Upper lobe of left lung (tissue), 6 donors: ENCODE measurements at regions not wholly inside any gene's neighbourhood (a gene's known extent, or its start where the extent isn't known, plus 50 kb on each side); places are given as distances from the start of the nearest gene placed in this dataset.

Experiments used
- ATAC-seq, 2 donors: fragments of 200-7000 bp; cut with Tn5 transposase; one replicate each; pipeline ENCODE4 v1.9.1; 2022; ENCODE audit warnings: mild to moderate bottlenecking in 2 of 2, moderate library complexity in 2 of 2; ENCODE audit not compliant: low FRiP score in 2 of 2
- DNase-seq, 2 donors: peaks; one replicate each; pipeline ENCODE4 v3.0.0-alpha.2; 2019 to 2020
- H3K27ac ChIP-seq, 4 donors: fragments of 200-600 bp; sonication (generic); one replicate each; pipeline ENCODE4 v1.5.1; 2016 to 2019
- H3K27me3 ChIP-seq, 4 donors: fragments of 200-600 bp; sonication (generic); one replicate each; pipeline ENCODE4 v1.5.1; 2017 to 2019
- H3K36me3 ChIP-seq, 4 donors: fragments of 200-600 bp; sonication (generic); one replicate each; pipeline ENCODE4 v1.5.1; 2016 to 2019
- H3K4me1 ChIP-seq, 4 donors: fragments of 200-600 bp; sonication (generic); one replicate each; pipeline ENCODE4 v1.5.1; 2018 to 2019
- H3K4me3 ChIP-seq, 4 donors: fragments of 200-600 bp; sonication (generic); one replicate each; pipeline ENCODE4 v1.5.1; 2017 to 2019; ENCODE audit warnings: mild to moderate bottlenecking in 2 of 4, moderate library complexity in 1 of 4
- H3K9me3 ChIP-seq, 4 donors: fragments of 200-600 bp; sonication (generic); one replicate each; pipeline ENCODE4 v1.5.1; 2018 to 2019
- EP300 ChIP-seq, 4 donors: sonication (generic); formaldehyde crosslinking; IDR thresholded peaks; one replicate each; pipeline ENCODE4 v1.5.1; 2017; ENCODE audit warnings: antibody characterized with exemption in 4 of 4, control low read depth in 2 of 4
- POLR2A ChIP-seq, 4 donors: fragments of 450-650 bp; IDR thresholded peaks; one replicate each; pipeline ENCODE4 v1.5.1; 2016 to 2017; ENCODE audit warnings: antibody characterized with exemption in 4 of 4, mild to moderate bottlenecking in 2 of 4
- POLR2AphosphoS5 ChIP-seq, 2 donors: sonication (generic); formaldehyde crosslinking; IDR thresholded peaks; one replicate each; pipeline ENCODE4 v1.5.1; 2017; ENCODE audit warnings: antibody characterized with exemption in 2 of 2
- WGBS, 2 donors: methylation state at CpG; one replicate each; pipeline ENCODE4 v1.1.5; 2017 to 2018; 5-methylcytosine and 5-hydroxymethylcytosine counted together
- TF ChIP-seq, protein P1 (sequence below), 6 experiments: fragments of 450-650 bp in 4 of 6; fragments of 200-600 bp in 2 of 6; sonication (generic) in 2 of 6; IDR thresholded peaks; one replicate each; pipeline ENCODE4 v1.5.1; 2016 to 2019; ENCODE audit warnings: antibody characterized with exemption in 6 of 6
- donor health status: DM: no; HTN: no; CAD: no; lungs with moderate emphysema.
- donor health status: DM: no; HTN: yes; CAD: no; lungs with severe emphysema.

GRCh38 chr3:146343551-146343950 is 92.6 kb upstream of the PLSCR4 start:
- 33 to 39% methylated on average over 2 of the region's 2 CpGs for WGBS, 2 donors
- Histone ChIP-seq H3K4me3 (no peak overlapping the region), H3K27ac (no peak overlapping the region), H3K36me3 (no peaks in the 10 kb centered on the region), H3K9me3 (no peaks in the 10 kb centered on the region), H3K4me1 (no peaks in the 10 kb centered on the region), H3K27me3 (no peaks in the 10 kb centered on the region)
- ATAC-seq (no peak), DNase-seq (no peak)
- TF ChIP-seq EP300 (IDR thresholded peaks at IDR 0.05) = no peak
- TF ChIP-seq, protein P1, sequence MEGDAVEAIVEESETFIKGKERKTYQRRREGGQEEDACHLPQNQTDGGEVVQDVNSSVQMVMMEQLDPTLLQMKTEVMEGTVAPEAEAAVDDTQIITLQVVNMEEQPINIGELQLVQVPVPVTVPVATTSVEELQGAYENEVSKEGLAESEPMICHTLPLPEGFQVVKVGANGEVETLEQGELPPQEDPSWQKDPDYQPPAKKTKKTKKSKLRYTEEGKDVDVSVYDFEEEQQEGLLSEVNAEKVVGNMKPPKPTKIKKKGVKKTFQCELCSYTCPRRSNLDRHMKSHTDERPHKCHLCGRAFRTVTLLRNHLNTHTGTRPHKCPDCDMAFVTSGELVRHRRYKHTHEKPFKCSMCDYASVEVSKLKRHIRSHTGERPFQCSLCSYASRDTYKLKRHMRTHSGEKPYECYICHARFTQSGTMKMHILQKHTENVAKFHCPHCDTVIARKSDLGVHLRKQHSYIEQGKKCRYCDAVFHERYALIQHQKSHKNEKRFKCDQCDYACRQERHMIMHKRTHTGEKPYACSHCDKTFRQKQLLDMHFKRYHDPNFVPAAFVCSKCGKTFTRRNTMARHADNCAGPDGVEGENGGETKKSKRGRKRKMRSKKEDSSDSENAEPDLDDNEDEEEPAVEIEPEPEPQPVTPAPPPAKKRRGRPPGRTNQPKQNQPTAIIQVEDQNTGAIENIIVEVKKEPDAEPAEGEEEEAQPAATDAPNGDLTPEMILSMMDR (IDR thresholded peaks at IDR 0.05) = no peak
- no peak for TF ChIP-seq POLR2A (IDR thresholded peaks at IDR 0.05)
- TF ChIP-seq POLR2AphosphoS5 (IDR thresholded peaks at IDR 0.05) = no peak

GRCh38 chr3:146342989-146343388 is 92.1 kb upstream of the PLSCR4 start:
- ATAC-seq (peak in 1 of 2 donors; percentile 46), DNase-seq (no peak)
- Histone ChIP-seq H3K27ac (no peak overlapping the region), H3K27me3 (no peaks in the 10 kb centered on the region), H3K4me1 (no peaks in the 10 kb centered on the region), H3K36me3 (no peaks in the 10 kb centered on the region), H3K9me3 (no peaks in the 10 kb centered on the region), H3K4me3 (no peak overlapping the region)
- TF ChIP-seq, protein P1 (IDR thresholded peaks at IDR 0.05) = no peak
- TF ChIP-seq POLR2A (IDR thresholded peaks at IDR 0.05) = no peak
- TF ChIP-seq POLR2AphosphoS5 (IDR thresholded peaks at IDR 0.05) = no peak
- TF ChIP-seq EP300 (IDR thresholded peaks at IDR 0.05) = no peak

- no peak for DNase-seq
- H3K27ac ChIP-seq = no peak overlapping the region
- no peaks in the 10 kb centered on the region for H3K4me1 ChIP-seq
- no peaks in the 10 kb centered on the region for H3K9me3 ChIP-seq
- H3K27me3 ChIP-seq = no peaks in the 10 kb centered on the region
- WGBS, 2 donors = 79 to 82% methylated on average over 7 of the region's 7 CpGs
- peak overlapping the region in 2 of 4 donors; percentile 15 to 16 for H3K4me3 ChIP-seq
- H3K36me3 ChIP-seq = no peaks in the 10 kb centered on the region
- no peak for ATAC-seq
- TF ChIP-seq, protein P1 (IDR thresholded peaks at IDR 0.05) = no peak
- TF ChIP-seq POLR2A (IDR thresholded peaks at IDR 0.05) (no peak), POLR2AphosphoS5 (IDR thresholded peaks at IDR 0.05) (no peak), EP300 (IDR thresholded peaks at IDR 0.05) (no peak)
Observed at GRCh38 chr3:146339349-146339748, 88.4 kb upstream of the PLSCR4 start.

- DNase-seq = no peak
- Histone ChIP-seq H3K4me1 (no peaks in the 10 kb centered on the region), H3K9me3 (no peaks in the 10 kb centered on the region), H3K4me3 (no peak overlapping the region), H3K27ac (no peak overlapping the region), H3K27me3 (no peaks in the 10 kb centered on the region), H3K36me3 (no peaks in the 10 kb centered on the region)
- no peak for ATAC-seq
- WGBS, 2 donors = 87 to 92% methylated on average over 7 of the region's 7 CpGs
- TF ChIP-seq POLR2AphosphoS5 (IDR thresholded peaks at IDR 0.05) (no peak), POLR2A (IDR thresholded peaks at IDR 0.05) (no peak), EP300 (IDR thresholded peaks at IDR 0.05) (no peak)
- TF ChIP-seq, protein P1 (IDR thresholded peaks at IDR 0.05) = no peak
Observed at GRCh38 chr3:146337991-146338390, 87.1 kb upstream of the PLSCR4 start.

- no peak overlapping the region for H3K27ac ChIP-seq
- no peaks in the 10 kb centered on the region for H3K36me3 ChIP-seq
- no peaks in the 10 kb centered on the region for H3K9me3 ChIP-seq
- no peaks in the 10 kb centered on the region for H3K4me1 ChIP-seq
- DNase-seq (no peak), ATAC-seq (no peak)
- TF ChIP-seq EP300 (IDR thresholded peaks at IDR 0.05) (no peak), POLR2AphosphoS5 (IDR thresholded peaks at IDR 0.05) (no peak), POLR2A (IDR thresholded peaks at IDR 0.05) (no peak)
- TF ChIP-seq, protein P1 (IDR thresholded peaks at IDR 0.05) = no peak
- H3K27me3 ChIP-seq = no peaks in the 10 kb centered on the region
- 82 to 89% methylated on average over 3 of the region's 3 CpGs for WGBS, 2 donors
- H3K4me3 ChIP-seq = no peak overlapping the region
Observed at GRCh38 chr3:146335386-146335785, 84.5 kb upstream of the PLSCR4 start.
